Testis (tissue), 2 donors: ENCODE measurements at regions not wholly inside any gene's neighbourhood (a gene's known extent, or its start where the extent isn't known, plus 50 kb on each side); places are given as distances from the start of the nearest gene placed in this dataset.
"Not testable (repeated sequence)": the region's sequence is repeated elsewhere in the genome, so short reads cannot be mapped to it uniquely, and the experiment has no call there.

ENCODE experiments used
- DNase-seq: peaks from one replicate; pipeline ENCODE4 v3.0.0-alpha.2; 2019
- H3K27ac ChIP-seq, 2 donors: fragments of 200-600 bp; sonication (generic); one replicate each; pipeline ENCODE4 v1.5.1; 2019
- H3K27me3 ChIP-seq: fragments of 200-600 bp; sonication (generic); one replicate; pipeline ENCODE4 v1.5.1; 2019
- H3K36me3 ChIP-seq: fragments of 200-600 bp; sonication (generic); one replicate; pipeline ENCODE4 v1.5.1; 2017; ENCODE audit warnings: low read depth; ENCODE audit errors: missing control alignments
- H3K4me1 ChIP-seq: fragments of 200-600 bp; sonication (generic); one replicate; pipeline ENCODE4 v1.5.1; 2019
- H3K4me3 ChIP-seq, 2 donors: fragments of 200-600 bp; sonication (generic); one replicate each; pipeline ENCODE4 v1.5.1; 2017 to 2019
- H3K9me3 ChIP-seq: fragments of 200-600 bp; sonication (generic); one replicate; pipeline ENCODE4 v1.5.1; 2017
- POLR2A ChIP-seq: fragments of 450-650 bp; IDR thresholded peaks from one replicate; pipeline ENCODE4 v1.6.1; 2017; ENCODE audit warnings: antibody characterized with exemption, mild to moderate bottlenecking, moderate library complexity
- WGBS, 2 donors: methylation state at CpG; one replicate each; pipeline ENCODE4 v1.1.5; 2018; 5-methylcytosine and 5-hydroxymethylcytosine counted together
- intact Hi-C: fragments of 100-400 bp; cut with DNase I; formaldehyde crosslinking; loops from one replicate; pipeline ENCODE4 v1.15.1; 2023; ENCODE audit warnings: low total_unique reads
- TF ChIP-seq, protein P1 (sequence below), 3 experiments: fragments of 450-650 bp in 2 of 3; fragments of 200-600 bp in 1 of 3; sonication (generic) in 1 of 3; IDR thresholded peaks; one replicate each; pipeline ENCODE4 v1.5.1; 2016 to 2019; ENCODE audit warnings: antibody characterized with exemption in 3 of 3, mild to moderate bottlenecking in 2 of 3, moderate library complexity in 1 of 3

DNA sequence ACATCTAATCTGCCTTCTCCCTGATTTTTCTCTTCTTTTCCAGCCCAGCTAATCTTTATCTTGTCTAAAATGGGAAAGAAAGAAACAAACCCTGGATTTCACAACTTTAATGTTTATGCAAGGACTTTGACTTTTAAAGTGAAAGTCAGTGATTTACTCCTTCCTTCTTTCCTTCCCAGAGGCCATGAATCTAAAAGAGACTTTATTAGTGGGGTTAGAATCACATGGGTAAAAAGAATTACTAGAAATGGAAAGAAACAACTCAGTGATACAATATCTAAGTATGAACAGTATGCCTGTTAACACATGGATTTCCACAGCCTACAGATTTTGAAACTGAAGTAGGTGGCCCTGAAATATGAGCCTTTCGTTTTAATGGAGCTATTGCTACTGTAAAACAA, 59.8 kb upstream of the KCNK2 start:
- intact Hi-C loops = no loop called here
- WGBS, 2 donors = 48 to 58% methylated on average over 1 of the region's 1 CpG
- Histone ChIP-seq H3K9me3 (no peaks in the 10 kb centered on the region), H3K36me3 (no peaks in the 10 kb centered on the region), H3K4me3 (no peak overlapping the region), H3K4me1 (no peaks in the 10 kb centered on the region), H3K27ac (no peak overlapping the region), H3K27me3 (no peaks in the 10 kb centered on the region)
- TF ChIP-seq, protein P1, sequence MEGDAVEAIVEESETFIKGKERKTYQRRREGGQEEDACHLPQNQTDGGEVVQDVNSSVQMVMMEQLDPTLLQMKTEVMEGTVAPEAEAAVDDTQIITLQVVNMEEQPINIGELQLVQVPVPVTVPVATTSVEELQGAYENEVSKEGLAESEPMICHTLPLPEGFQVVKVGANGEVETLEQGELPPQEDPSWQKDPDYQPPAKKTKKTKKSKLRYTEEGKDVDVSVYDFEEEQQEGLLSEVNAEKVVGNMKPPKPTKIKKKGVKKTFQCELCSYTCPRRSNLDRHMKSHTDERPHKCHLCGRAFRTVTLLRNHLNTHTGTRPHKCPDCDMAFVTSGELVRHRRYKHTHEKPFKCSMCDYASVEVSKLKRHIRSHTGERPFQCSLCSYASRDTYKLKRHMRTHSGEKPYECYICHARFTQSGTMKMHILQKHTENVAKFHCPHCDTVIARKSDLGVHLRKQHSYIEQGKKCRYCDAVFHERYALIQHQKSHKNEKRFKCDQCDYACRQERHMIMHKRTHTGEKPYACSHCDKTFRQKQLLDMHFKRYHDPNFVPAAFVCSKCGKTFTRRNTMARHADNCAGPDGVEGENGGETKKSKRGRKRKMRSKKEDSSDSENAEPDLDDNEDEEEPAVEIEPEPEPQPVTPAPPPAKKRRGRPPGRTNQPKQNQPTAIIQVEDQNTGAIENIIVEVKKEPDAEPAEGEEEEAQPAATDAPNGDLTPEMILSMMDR (IDR thresholded peaks at IDR 0.05) = no peak
- no peak for TF ChIP-seq POLR2A
- DNase-seq = no peak

DNA sequence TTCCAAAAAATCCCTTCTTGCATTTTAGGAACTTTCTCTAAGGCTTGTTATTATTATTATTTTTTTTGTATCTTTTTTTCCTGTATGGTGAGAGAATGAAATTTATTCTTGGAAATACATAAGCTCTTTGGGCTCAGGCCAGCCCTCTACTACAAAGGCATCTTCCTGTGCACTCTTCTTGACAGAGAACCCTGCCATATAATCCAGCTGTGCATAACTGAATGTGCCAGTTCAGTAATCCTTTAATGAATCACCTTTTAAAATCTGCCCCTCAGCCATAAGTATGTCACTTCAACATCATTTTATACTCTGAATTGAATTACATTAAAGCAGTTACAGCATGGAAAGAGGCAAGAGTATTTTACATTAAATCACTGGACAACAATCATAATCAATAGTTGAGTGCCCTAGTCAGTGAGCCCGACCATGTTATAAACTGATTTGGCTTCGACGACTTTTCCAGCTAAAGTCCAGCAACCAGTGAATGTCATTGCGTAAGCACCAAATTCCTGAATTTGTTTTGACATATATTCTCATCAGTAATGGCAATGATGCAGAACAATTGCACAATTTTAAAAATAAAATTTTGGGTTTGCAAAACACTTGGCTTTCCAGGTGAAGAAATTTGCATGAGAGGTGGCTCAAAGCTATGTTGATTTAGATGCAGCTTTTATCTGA, 59.2 kb upstream of the KCNK2 start:
- H3K4me3 ChIP-seq = no peak overlapping the region
- no peaks in the 10 kb centered on the region for H3K36me3 ChIP-seq
- H3K27me3 ChIP-seq = no peaks in the 10 kb centered on the region
- TF ChIP-seq POLR2A = no peak
- TF ChIP-seq, protein P1 (IDR thresholded peaks at IDR 0.05) = no peak
- DNase-seq = no peak
- intact Hi-C loops = no loop called here
- H3K27ac ChIP-seq = no peak overlapping the region
- WGBS, 2 donors = 88 to 91% methylated on average over 4 of the region's 4 CpGs
- no peaks in the 10 kb centered on the region for H3K9me3 ChIP-seq
- no peaks in the 10 kb centered on the region for H3K4me1 ChIP-seq

DNA sequence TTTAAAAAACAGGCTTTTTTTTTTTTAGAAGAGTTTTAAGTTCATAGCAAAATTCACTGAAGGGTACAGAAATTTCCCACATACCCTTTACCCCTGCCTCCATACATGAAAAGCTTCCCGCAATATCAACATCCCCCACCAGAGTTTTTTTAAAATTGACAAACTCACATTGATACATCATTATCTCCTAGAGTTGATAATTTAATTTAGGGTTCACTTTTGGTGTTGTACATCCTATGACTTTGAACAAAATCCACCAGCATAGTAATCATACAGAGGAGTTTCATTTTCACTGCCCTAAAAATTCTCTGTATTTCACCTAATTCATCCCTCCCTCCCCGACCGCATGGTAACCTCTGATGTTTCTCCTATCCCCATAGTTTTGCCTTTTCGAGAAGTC, 53.6 kb upstream of the KCNK2 start:
- Histone ChIP-seq H3K4me3 (no peak overlapping the region), H3K4me1 (no peaks in the 10 kb centered on the region), H3K36me3 (no peaks in the 10 kb centered on the region), H3K9me3 (no peaks in the 10 kb centered on the region), H3K27me3 (no peaks in the 10 kb centered on the region), H3K27ac (no peak overlapping the region)
- no peak for DNase-seq
- 84 to 96% methylated on average over 4 of the region's 4 CpGs for WGBS, 2 donors
- intact Hi-C loops = no loop called here
- TF ChIP-seq POLR2A = no peak
- TF ChIP-seq, protein P1 (IDR thresholded peaks at IDR 0.05) = no peak

DNA sequence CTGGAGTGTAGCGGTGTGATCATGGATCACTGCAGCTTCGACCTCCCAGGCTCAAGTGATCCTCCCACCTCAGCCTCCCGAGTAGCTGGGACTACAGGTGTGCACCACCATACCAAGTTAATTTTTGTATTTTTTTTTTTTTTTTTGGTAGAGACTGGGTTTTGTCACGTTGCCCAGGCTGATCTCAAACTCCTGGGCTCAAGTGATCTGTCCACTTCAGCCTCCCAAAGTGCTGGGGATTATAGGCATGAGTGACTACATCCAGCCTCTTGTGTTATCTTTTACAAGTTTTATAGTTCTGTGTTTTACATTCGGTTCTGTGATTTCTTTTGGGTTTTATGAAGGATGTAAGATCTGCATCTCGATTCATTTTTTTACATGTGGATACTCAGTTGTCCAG, 52.0 kb upstream of the KCNK2 start:
- H3K27me3 ChIP-seq, H3K9me3 ChIP-seq, H3K36me3 ChIP-seq, H3K4me1 ChIP-seq, intact Hi-C loops, H3K27ac ChIP-seq, DNase-seq, H3K4me3 ChIP-seq: not testable (repeated sequence)
- 89 to 90% methylated on average over 6 of the region's 6 CpGs for WGBS, 2 donors

DNA sequence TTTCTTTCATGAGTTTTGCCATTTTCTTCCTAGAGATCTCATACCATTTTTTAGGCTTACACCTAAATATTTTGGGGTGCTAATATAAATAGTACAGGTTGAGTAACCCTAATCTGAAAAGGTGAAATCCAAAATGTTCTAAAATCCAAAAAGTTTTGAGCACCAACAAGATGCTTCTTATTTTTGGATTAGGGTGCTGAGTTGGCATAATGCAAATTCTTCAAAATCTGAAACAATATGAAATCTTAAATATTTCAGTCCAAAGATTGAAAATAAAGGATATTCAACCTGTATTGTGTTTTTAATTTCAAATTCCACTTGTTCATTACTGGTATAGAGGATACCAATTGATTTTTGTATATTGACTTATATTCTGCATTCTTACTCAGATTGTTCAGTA, 51.1 kb upstream of the KCNK2 start:
- intact Hi-C loops = no loop called here

More for the DNA sequence above, 51.1 kb upstream of the KCNK2 start:
- TF ChIP-seq POLR2A = no peak
- TF ChIP-seq, protein P1 (IDR thresholded peaks at IDR 0.05) = no peak
- Histone ChIP-seq H3K36me3 (no peaks in the 10 kb centered on the region), H3K9me3 (no peaks in the 10 kb centered on the region), H3K27ac (no peak overlapping the region), H3K27me3 (no peaks in the 10 kb centered on the region), H3K4me1 (no peaks in the 10 kb centered on the region), H3K4me3 (no peak overlapping the region)
- DNase-seq = no peak
